ENCODE measurements at regions not wholly inside any gene's neighbourhood (a gene's known extent, or its start where the extent isn't known, plus 50 kb on each side); places are given as distances from the start of the nearest gene placed in this dataset.

GRCh38 chr1:14507262-14507661 lies 91.2 kb upstream of the KAZN start:
- CTCF ChIA-PET: no interaction called here
- no peak for TF ChIP-seq EZH2 (IDR thresholded peaks at IDR 0.05; ENCODE audit: borderline replicate concordance, insufficient read depth, low read depth, low read length, poor library complexity, severe bottlenecking)
- no peak for TF ChIP-seq CTCF (IDR thresholded peaks at IDR 0.05)
- H3K4me1 Mint-ChIP-seq: no peaks in the 10 kb centered on the region

GRCh38 chr1:14508613-14509012 lies 89.9 kb upstream of the KAZN start:
- Histone ChIP-seq H3K27ac (ENCODE audit: low read length in 2 of 2) (no peak overlapping the region), H3K9me3 (ENCODE audit: control extremely low read depth in 1 of 3, control insufficient read depth in 2 of 3, insufficient read depth in 1 of 3, low read length in 2 of 3) (no peaks in the 10 kb centered on the region), H3K4me3 (ENCODE audit: control extremely low read depth in 1 of 5, extremely low read depth in 1 of 5, insufficient read depth in 1 of 5, low read depth in 2 of 5, low read length in 4 of 5) (no peak overlapping the region), H4K20me1 (ENCODE audit: control insufficient read depth, insufficient read depth, low read length, poor library complexity, severe bottlenecking) (no peaks in the 10 kb centered on the region), H3K9ac (ENCODE audit: low read length) (no peak overlapping the region), H3K79me2 (ENCODE audit: control insufficient read depth, insufficient read depth, low read length) (no peaks in the 10 kb centered on the region), H2AFZ (ENCODE audit: insufficient read depth, low read depth, low read length, poor library complexity, severe bottlenecking) (no peak overlapping the region), H3K27me3 (replicated peaks in 1 of 4; ENCODE audit: control extremely low read depth in 1 of 4, control insufficient read depth in 3 of 4, insufficient read depth in 4 of 4, low read length in 3 of 4) (peaks cover 0 to 3% (median 0%) of the 10 kb centered on the region in 4 experiments), H3K36me3 (replicated peaks in 1 of 2; ENCODE audit: control extremely low read depth in 1 of 2, control insufficient read depth in 1 of 2, extremely low read depth in 1 of 2, insufficient read depth in 2 of 2, low read length in 1 of 2) (no peaks in the 10 kb centered on the region), H3K4me2 (replicated peaks; ENCODE audit: low read depth, low read length, poor library complexity, severe bottlenecking) (no peak overlapping the region), H3K4me1 (ENCODE audit: control insufficient read depth in 2 of 2, insufficient read depth in 2 of 2, low read length in 2 of 2) (no peaks in the 10 kb centered on the region)
- intact Hi-C loops (cut with micrococcal nuclease): no loop called here
- peaks cover 12% of the 10 kb centered on the region for H3K27me3 Mint-ChIP-seq
- no peak overlapping the region for H3K4me3 Mint-ChIP-seq
- H3K9me3 Mint-ChIP-seq (ENCODE audit: insufficient read depth): no peaks in the 10 kb centered on the region
- no peak overlapping the region for H3K27ac Mint-ChIP-seq
- WGBS (ENCODE audit: insufficient coverage): 94% methylated on average over 6 of the region's 6 CpGs
- no peak for TF ChIP-seq CTCF (IDR thresholded peaks at IDR 0.05)
- TF ChIP-seq EZH2 (IDR thresholded peaks at IDR 0.05; ENCODE audit: borderline replicate concordance, insufficient read depth, low read depth, low read length, poor library complexity, severe bottlenecking): no peak
- POLR2A ChIA-PET: no interaction called here
- DNase-seq (no peak), ATAC-seq (ENCODE audit: low read depth) (no peak)
- no peaks in the 10 kb centered on the region for H3K4me1 Mint-ChIP-seq
- CTCF ChIA-PET: no interaction called here

More at GRCh38 chr1:14507262-14507661, 91.2 kb upstream of the KAZN start:
- DNase-seq: no peak
- WGBS (ENCODE audit: insufficient coverage): no CpG with 5 or more reads among the region's 5 CpGs
- Histone ChIP-seq H3K79me2 (ENCODE audit: control insufficient read depth, insufficient read depth, low read length) (no peaks in the 10 kb centered on the region), H4K20me1 (ENCODE audit: control insufficient read depth, insufficient read depth, low read length, poor library complexity, severe bottlenecking) (no peaks in the 10 kb centered on the region), H3K27me3 (replicated peaks in 1 of 4; ENCODE audit: control extremely low read depth in 1 of 4, control insufficient read depth in 3 of 4, insufficient read depth in 4 of 4, low read length in 3 of 4) (peaks cover 0 to 3% (median 0%) of the 10 kb centered on the region in 4 experiments), H3K9ac (ENCODE audit: low read length) (no peak overlapping the region), H3K4me3 (ENCODE audit: control extremely low read depth in 1 of 5, extremely low read depth in 1 of 5, insufficient read depth in 1 of 5, low read depth in 2 of 5, low read length in 4 of 5) (no peak overlapping the region), H3K4me2 (replicated peaks; ENCODE audit: low read depth, low read length, poor library complexity, severe bottlenecking) (no peak overlapping the region), H3K9me3 (ENCODE audit: control extremely low read depth in 1 of 3, control insufficient read depth in 2 of 3, insufficient read depth in 1 of 3, low read length in 2 of 3) (no peaks in the 10 kb centered on the region), H2AFZ (ENCODE audit: insufficient read depth, low read depth, low read length, poor library complexity, severe bottlenecking) (no peak overlapping the region), H3K4me1 (ENCODE audit: control insufficient read depth in 2 of 2, insufficient read depth in 2 of 2, low read length in 2 of 2) (no peaks in the 10 kb centered on the region), H3K27ac (ENCODE audit: low read length in 2 of 2) (no peak overlapping the region), H3K36me3 (replicated peaks in 1 of 2; ENCODE audit: control extremely low read depth in 1 of 2, control insufficient read depth in 1 of 2, extremely low read depth in 1 of 2, insufficient read depth in 2 of 2, low read length in 1 of 2) (no peaks in the 10 kb centered on the region)
- no peaks in the 10 kb centered on the region for H3K9me3 Mint-ChIP-seq (ENCODE audit: insufficient read depth)
- no peak overlapping the region for H3K27ac Mint-ChIP-seq
- H3K4me3 Mint-ChIP-seq: no peak overlapping the region
- no peak for ATAC-seq (ENCODE audit: low read depth)
- intact Hi-C loops (cut with micrococcal nuclease): no loop called here
- peaks cover 11% of the 10 kb centered on the region for H3K27me3 Mint-ChIP-seq
- POLR2A ChIA-PET: no interaction called here

Data from B cell (primary cell).